Natural killer cell (primary cell): ENCODE measurements at regions not wholly inside any gene's neighbourhood (a gene's known extent, or its start where the extent isn't known, plus 50 kb on each side); places are given as distances from the start of the nearest gene placed in this dataset.

Experiments used
- ATAC-seq, 3 donors: fragments of 150-1000 bp in 2 of 3; fragments of 200-7000 bp in 1 of 3; cut with Tn5 transposase; 1 replicate in 1 of 3; 2 replicates in 2 of 3; pipeline ENCODE4 v1.10.0; 2021; ENCODE audit warnings: mild to moderate bottlenecking in 2 of 3, moderate library complexity in 2 of 3
- DNase-seq, 2 donors: peaks; one replicate each; pipeline versions ENCODE4 v3.0.0 to v3.0.0-alpha.2; 2013 to 2021; ENCODE audit warnings: mixed read lengths in 1 of 2
- H3K27ac ChIP-seq: one replicate; pipeline ENCODE4 v1.5.1; 2013; ENCODE audit warnings: mild to moderate bottlenecking, low read length
- H3K27me3 ChIP-seq: one replicate; pipeline ENCODE4 v1.6.1; 2013; ENCODE audit warnings: low read length; ENCODE audit not compliant: control insufficient read depth, insufficient read depth
- H3K36me3 ChIP-seq: one replicate; pipeline ENCODE4 v1.6.1; 2013; ENCODE audit warnings: low read length; ENCODE audit not compliant: control insufficient read depth, insufficient read depth
- H3K4me1 ChIP-seq: one replicate; pipeline ENCODE4 v1.6.1; 2013; ENCODE audit warnings: low read length; ENCODE audit not compliant: control insufficient read depth, insufficient read depth
- H3K4me3 ChIP-seq: one replicate; pipeline ENCODE4 v1.5.1; 2013; ENCODE audit warnings: low read length
- H3K9me3 ChIP-seq: one replicate; pipeline ENCODE4 v1.6.1; 2013; ENCODE audit warnings: low read length; ENCODE audit not compliant: control insufficient read depth, insufficient read depth
- H3K27ac Mint-ChIP-seq, 2 donors: one replicate each; pipeline ENCODE4 v1.8.0; 2022; ENCODE audit warnings: mild to moderate bottlenecking in 2 of 2, mixed read lengths in 2 of 2, moderate library complexity in 1 of 2
- H3K27me3 Mint-ChIP-seq, 2 donors: one replicate each; pipeline ENCODE4 v1.8.0; 2022; ENCODE audit warnings: low read depth in 2 of 2, mixed read lengths in 2 of 2
- H3K36me3 Mint-ChIP-seq: one replicate; pipeline ENCODE4 v1.8.0; 2022; ENCODE audit warnings: mixed read lengths
- H3K4me1 Mint-ChIP-seq, 2 donors: one replicate each; pipeline ENCODE4 v1.8.0; 2022; ENCODE audit warnings: mixed read lengths in 2 of 2
- H3K4me3 Mint-ChIP-seq: one replicate; pipeline ENCODE4 v1.8.0; 2022; ENCODE audit warnings: mild to moderate bottlenecking, moderate library complexity, mixed read lengths
- H3K9me3 Mint-ChIP-seq, 2 donors: one replicate each; pipeline ENCODE4 v1.8.0; 2022; ENCODE audit warnings: mixed read lengths in 2 of 2
- CTCF ChIP-seq: fragments of 200-600 bp; IDR thresholded peaks from one replicate; pipeline ENCODE4 v1.8.0; 2022; ENCODE audit warnings: antibody characterized with exemption
- whole genome bisulfite sequencing: methylation state at CpG from one replicate; pipeline ENCODE4 v1.1.7; 2013; ENCODE audit warnings: missing lambda C conversion rate; ENCODE audit not compliant: insufficient coverage; 5-methylcytosine and 5-hydroxymethylcytosine counted together
- intact Hi-C: fragments of 100-400 bp; cut with micrococcal nuclease; formaldehyde crosslinking; loops from one replicate; pipeline ENCODE4 v1.14.2; 2022

DNA sequence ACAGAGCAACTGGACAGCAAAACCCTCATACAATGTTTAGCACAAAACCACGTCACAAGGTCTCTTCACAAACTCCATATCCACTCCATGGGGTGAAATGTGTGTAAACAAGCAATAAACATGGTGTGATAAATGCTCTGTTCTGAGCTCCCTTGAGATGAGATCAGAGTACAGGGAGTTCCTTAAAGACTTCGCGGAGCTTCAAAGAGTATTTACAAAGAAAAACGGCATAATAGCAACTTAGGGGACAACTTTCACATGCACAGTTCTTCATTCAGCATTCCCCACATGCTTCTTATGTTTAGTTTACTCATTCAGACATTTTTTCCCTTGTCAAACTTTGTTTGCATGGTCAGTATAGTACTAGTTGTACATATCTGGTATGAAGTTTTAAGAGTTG lies 52.5 kb upstream of the SUCLG2 start:
- H3K4me1 Mint-ChIP-seq = peaks cover 0 to 7% of the 10 kb centered on the region in 2 donors
- intact Hi-C loops = no loop called here
- ATAC-seq (no peak), DNase-seq (no peak)
- H3K4me3 Mint-ChIP-seq = no peak overlapping the region
- no peaks in the 10 kb centered on the region for H3K36me3 Mint-ChIP-seq
- no peak for TF ChIP-seq CTCF
- H3K27ac Mint-ChIP-seq = no peak overlapping the region
- WGBS = 77% methylated on average over 3 of the region's 4 CpGs
- H3K4me1 ChIP-seq = no peaks in the 10 kb centered on the region
- no peaks in the 10 kb centered on the region for H3K27me3 ChIP-seq
- peaks cover 10 to 19% of the 10 kb centered on the region in 2 donors for H3K27me3 Mint-ChIP-seq
- no peak overlapping the region for H3K4me3 ChIP-seq
- H3K9me3 Mint-ChIP-seq = no peaks in the 10 kb centered on the region
- no peaks in the 10 kb centered on the region for H3K36me3 ChIP-seq
- no peaks in the 10 kb centered on the region for H3K9me3 ChIP-seq
- H3K27ac ChIP-seq = no peak overlapping the region

DNA sequence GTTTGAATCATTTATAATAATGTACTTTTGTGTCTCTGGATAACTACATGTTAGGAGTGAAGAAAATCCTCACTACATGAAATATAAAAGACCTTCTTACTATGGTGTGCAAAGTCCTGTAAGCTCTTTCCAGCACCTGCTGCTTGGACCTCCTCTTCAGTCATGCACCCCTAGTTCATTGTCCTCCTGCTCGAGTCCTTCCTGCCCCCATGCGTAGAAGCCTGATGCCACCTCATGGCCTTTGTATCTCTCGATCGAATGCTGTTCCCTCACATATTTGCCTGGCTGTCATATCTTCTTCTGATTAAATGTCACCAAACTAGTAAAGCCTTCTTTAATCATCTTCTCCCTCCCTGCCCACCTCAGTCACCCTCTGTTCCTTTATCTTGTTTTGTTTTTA lies 49.9 kb upstream of the SUCLG2 start:
- no peak overlapping the region for H3K27ac Mint-ChIP-seq
- no peaks in the 10 kb centered on the region for H3K27me3 ChIP-seq
- peaks cover 4 to 12% of the 10 kb centered on the region in 2 donors for H3K27me3 Mint-ChIP-seq
- no peaks in the 10 kb centered on the region for H3K36me3 Mint-ChIP-seq
- no peaks in the 10 kb centered on the region for H3K9me3 ChIP-seq
- H3K4me1 ChIP-seq = no peaks in the 10 kb centered on the region
- H3K36me3 ChIP-seq = no peaks in the 10 kb centered on the region
- 87% methylated on average over 4 of the region's 4 CpGs for WGBS
- intact Hi-C loops = no loop called here
- H3K27ac ChIP-seq = no peak overlapping the region
- ATAC-seq (no peak), DNase-seq (peak in 1 of 2 donors; percentile 40)
- no peak overlapping the region for H3K4me3 ChIP-seq
- no peak for TF ChIP-seq CTCF
- H3K4me3 Mint-ChIP-seq = no peak overlapping the region
- peaks cover 0 to 7% of the 10 kb centered on the region in 2 donors for H3K4me1 Mint-ChIP-seq
- H3K9me3 Mint-ChIP-seq = no peaks in the 10 kb centered on the region
